Sigmoid colon (tissue), 3 donors: ENCODE measurements at regions not wholly inside any gene's neighbourhood (a gene's known extent, or its start where the extent isn't known, plus 50 kb on each side); places are given as distances from the start of the nearest gene placed in this dataset.

Experiments
- POLR2A ChIP-seq, 2 donors: fragments of 450-650 bp; IDR thresholded peaks; one replicate each; pipeline ENCODE4 v1.6.1; 2016; ENCODE audit warnings: antibody characterized with exemption in 2 of 2, mild to moderate bottlenecking in 2 of 2, moderate library complexity in 2 of 2
- TF ChIP-seq, protein P1 (sequence below), 4 experiments: fragments of 450-650 bp in 3 of 4; fragments of 200-600 bp in 1 of 4; IDR thresholded peaks; one replicate each; pipeline ENCODE4 v1.5.1; 2016 to 2019; ENCODE audit warnings: antibody characterized with exemption in 4 of 4, mild to moderate bottlenecking in 3 of 4, moderate library complexity in 2 of 4

DNA sequence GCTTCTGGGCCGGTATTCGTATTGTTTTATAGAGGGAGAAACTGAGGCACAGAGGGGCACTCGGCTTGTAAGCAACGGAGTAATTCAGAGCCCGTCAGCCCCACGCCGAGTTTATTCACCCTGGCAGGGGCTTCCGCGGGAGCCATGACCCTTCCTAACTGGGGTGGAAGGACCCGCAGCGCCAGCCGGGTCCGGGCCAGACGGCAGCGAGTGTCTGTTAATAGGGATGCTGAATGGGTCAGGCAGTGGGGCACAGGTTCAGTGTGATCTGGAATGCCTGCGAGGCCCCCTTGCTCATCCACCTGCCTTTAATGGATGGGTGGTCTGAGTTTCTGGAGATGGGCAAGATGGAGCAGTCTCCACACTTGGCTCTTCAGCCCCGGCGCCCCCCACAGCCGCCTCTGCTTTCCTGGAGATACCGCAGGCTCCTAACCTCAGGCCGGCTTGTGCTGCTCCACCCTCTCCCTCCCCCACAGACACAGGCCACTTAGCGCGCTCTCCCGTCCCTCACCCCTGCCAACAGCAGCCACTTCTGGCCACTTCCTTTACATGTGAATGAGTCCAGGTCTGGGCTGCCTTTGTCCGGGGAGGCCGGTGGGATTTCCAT, 147.1 kb downstream of the ERCC6L2 start:
- TF ChIP-seq, protein P1, sequence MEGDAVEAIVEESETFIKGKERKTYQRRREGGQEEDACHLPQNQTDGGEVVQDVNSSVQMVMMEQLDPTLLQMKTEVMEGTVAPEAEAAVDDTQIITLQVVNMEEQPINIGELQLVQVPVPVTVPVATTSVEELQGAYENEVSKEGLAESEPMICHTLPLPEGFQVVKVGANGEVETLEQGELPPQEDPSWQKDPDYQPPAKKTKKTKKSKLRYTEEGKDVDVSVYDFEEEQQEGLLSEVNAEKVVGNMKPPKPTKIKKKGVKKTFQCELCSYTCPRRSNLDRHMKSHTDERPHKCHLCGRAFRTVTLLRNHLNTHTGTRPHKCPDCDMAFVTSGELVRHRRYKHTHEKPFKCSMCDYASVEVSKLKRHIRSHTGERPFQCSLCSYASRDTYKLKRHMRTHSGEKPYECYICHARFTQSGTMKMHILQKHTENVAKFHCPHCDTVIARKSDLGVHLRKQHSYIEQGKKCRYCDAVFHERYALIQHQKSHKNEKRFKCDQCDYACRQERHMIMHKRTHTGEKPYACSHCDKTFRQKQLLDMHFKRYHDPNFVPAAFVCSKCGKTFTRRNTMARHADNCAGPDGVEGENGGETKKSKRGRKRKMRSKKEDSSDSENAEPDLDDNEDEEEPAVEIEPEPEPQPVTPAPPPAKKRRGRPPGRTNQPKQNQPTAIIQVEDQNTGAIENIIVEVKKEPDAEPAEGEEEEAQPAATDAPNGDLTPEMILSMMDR (IDR thresholded peaks at IDR 0.05) = no peak
- no peak for TF ChIP-seq POLR2A (IDR thresholded peaks at IDR 0.05)
